Esophagus squamous epithelium (tissue), 5 donors: ENCODE measurements at regions not wholly inside any gene's neighbourhood (a gene's known extent, or its start where the extent isn't known, plus 50 kb on each side); places are given as distances from the start of the nearest gene placed in this dataset.

ENCODE experiments used
- DNase-seq: peaks from one replicate; lab custom pipeline; 2025; lab: John Stamatoyannopoulos, UW
- H3K27ac ChIP-seq, 4 donors: fragments of 200-600 bp; sonication (generic); one replicate each; pipeline ENCODE4 v1.5.1; 2016 to 2019; ENCODE audit warnings: mild to moderate bottlenecking in 1 of 4
- H3K27me3 ChIP-seq, 4 donors: fragments of 200-600 bp; sonication (generic); 1 replicate in 3 of 4; 2 replicates in 1 of 4; pipeline versions ENCODE4 v1.5.1 to v1.6.0; 2017 to 2021; ENCODE audit warnings: antibody characterized with exemption in 1 of 4
- H3K36me3 ChIP-seq, 3 donors: fragments of 200-600 bp; sonication (generic); one replicate each; pipeline ENCODE4 v1.5.1; 2016 to 2019
- H3K4me1 ChIP-seq, 3 donors: fragments of 200-600 bp; sonication (generic); one replicate each; pipeline ENCODE4 v1.5.1; 2017 to 2019
- H3K4me3 ChIP-seq, 4 donors: fragments of 200-600 bp; sonication (generic); 1 replicate in 3 of 4; 2 replicates in 1 of 4; pipeline ENCODE4 v1.5.1; 2016 to 2019; ENCODE audit warnings: mild to moderate bottlenecking in 2 of 4, moderate library complexity in 1 of 4
- H3K9me3 ChIP-seq, 3 donors: fragments of 200-600 bp; sonication (generic); one replicate each; pipeline ENCODE4 v1.5.1; 2016 to 2019
- CTCF ChIP-seq, 6 experiments: fragments of 450-650 bp in 4 of 6; fragments of 200-600 bp in 2 of 6; sonication (generic) in 2 of 6; IDR thresholded peaks; one replicate each; pipeline ENCODE4 v1.5.1; 2016 to 2019; ENCODE audit warnings: antibody characterized with exemption in 6 of 6, mild to moderate bottlenecking in 4 of 6, moderate library complexity in 4 of 6
- POLR2A ChIP-seq, 4 donors: fragments of 450-650 bp; IDR thresholded peaks; one replicate each; pipeline ENCODE4 v1.6.1; 2017; ENCODE audit warnings: antibody characterized with exemption in 4 of 4, mild to moderate bottlenecking in 4 of 4, moderate library complexity in 3 of 4
- WGBS, 2 donors: methylation state at CpG; one replicate each; pipeline ENCODE4 v1.1.5; 2018; 5-methylcytosine and 5-hydroxymethylcytosine counted together
- intact Hi-C: fragments of 100-400 bp; cut with DNase I; formaldehyde crosslinking; loops from one replicate; pipeline ENCODE4 v1.15.0; 2022
- donor health status: DM: yes; HTN: yes; CAD: no.

- intact Hi-C loops, result no loop called here
- no peak overlapping the region for H3K27ac ChIP-seq
- no peak overlapping the region for H3K4me3 ChIP-seq
- H3K4me1 ChIP-seq, result no peaks in the 10 kb centered on the region
- no peaks in the 10 kb centered on the region for H3K9me3 ChIP-seq
- WGBS, 2 donors, result 55 to 87% methylated on average over 1 of the region's 1 CpG
- H3K36me3 ChIP-seq, result no peaks in the 10 kb centered on the region
- TF ChIP-seq POLR2A (IDR thresholded peaks at IDR 0.05), result no peak
- no peak for TF ChIP-seq CTCF (IDR thresholded peaks at IDR 0.05)
- H3K27me3 ChIP-seq, result no peaks in the 10 kb centered on the region
- no peak for DNase-seq
Measured at GRCh38 chr4:33714971-33715370, 2529.3 kb downstream of the ARAP2 start.

GRCh38 chr4:33715841-33716395 is 2528.4 kb downstream of the ARAP2 start:
- Histone ChIP-seq H3K4me3 (no peak overlapping the region), H3K27ac (no peak overlapping the region), H3K36me3 (no peaks in the 10 kb centered on the region), H3K27me3 (no peaks in the 10 kb centered on the region), H3K4me1 (no peaks in the 10 kb centered on the region), H3K9me3 (no peaks in the 10 kb centered on the region)
- no peak for DNase-seq
- WGBS, 2 donors, result 31 to 41% methylated on average over 4 of the region's 4 CpGs
- TF ChIP-seq POLR2A (IDR thresholded peaks at IDR 0.05) (no peak), CTCF (IDR thresholded peaks at IDR 0.05) (no peak)
- intact Hi-C loops, result no loop called here

- Histone ChIP-seq H3K9me3 (no peaks in the 10 kb centered on the region), H3K36me3 (no peaks in the 10 kb centered on the region), H3K4me3 (no peak overlapping the region), H3K27ac (no peak overlapping the region), H3K27me3 (no peaks in the 10 kb centered on the region), H3K4me1 (no peaks in the 10 kb centered on the region)
- no peak for TF ChIP-seq POLR2A (IDR thresholded peaks at IDR 0.05)
- no peak for TF ChIP-seq CTCF (IDR thresholded peaks at IDR 0.05)
- no peak for DNase-seq
- intact Hi-C loops, result no loop called here
- 47 to 78% methylated on average over 2 of the region's 2 CpGs for WGBS, 2 donors
Measured at GRCh38 chr4:33722254-33722653, 2522.1 kb downstream of the ARAP2 start.

- Histone ChIP-seq H3K9me3 (no peaks in the 10 kb centered on the region), H3K4me3 (no peak overlapping the region), H3K27ac (no peak overlapping the region), H3K27me3 (no peaks in the 10 kb centered on the region), H3K4me1 (no peaks in the 10 kb centered on the region), H3K36me3 (no peaks in the 10 kb centered on the region)
- TF ChIP-seq CTCF (IDR thresholded peaks at IDR 0.05) (no peak), POLR2A (IDR thresholded peaks at IDR 0.05) (no peak)
- WGBS, 2 donors, result 48 to 65% methylated on average over 7 of the region's 7 CpGs
- intact Hi-C loops, result no loop called here
- no peak for DNase-seq
Measured at GRCh38 chr4:33722800-33723516, 2521.4 kb downstream of the ARAP2 start.

GRCh38 chr4:33724685-33725084 is 2519.6 kb downstream of the ARAP2 start:
- WGBS, 2 donors, result 83 to 84% methylated on average over 3 of the region's 3 CpGs

More at GRCh38 chr4:33724685-33725084, 2519.6 kb downstream of the ARAP2 start:
- Histone ChIP-seq H3K4me3 (no peak overlapping the region), H3K4me1 (no peaks in the 10 kb centered on the region), H3K9me3 (no peaks in the 10 kb centered on the region), H3K36me3 (no peaks in the 10 kb centered on the region), H3K27ac (no peak overlapping the region), H3K27me3 (no peaks in the 10 kb centered on the region)
- TF ChIP-seq POLR2A (IDR thresholded peaks at IDR 0.05) (no peak), CTCF (IDR thresholded peaks at IDR 0.05) (no peak)
- intact Hi-C loops, result no loop called here
- no peak for DNase-seq
